Heart left ventricle (tissue), 13 donors: ENCODE measurements at regions not wholly inside any gene's neighbourhood (a gene's known extent, or its start where the extent isn't known, plus 50 kb on each side); places are given as distances from the start of the nearest gene placed in this dataset.

Experiments
- POLR2A ChIP-seq, 2 donors: fragments of 450-650 bp; IDR thresholded peaks; one replicate each; pipeline ENCODE4 v1.6.1; 2017; ENCODE audit warnings: antibody characterized with exemption in 2 of 2, mild to moderate bottlenecking in 2 of 2, moderate library complexity in 2 of 2
- TF ChIP-seq, protein P1 (sequence below), 12 donors: fragments of 200-600 bp; sonication (generic) in 4 of 12; IDR thresholded peaks; one replicate each; pipeline versions ENCODE4 v1.5.0 to v1.8.0; 2018 to 2022; ENCODE audit warnings: antibody characterized with exemption in 12 of 12, mild to moderate bottlenecking in 5 of 12
- donor health status: ischemic (EF 13 %, LVEDD 7.1; RV severe dilation, severe dysfunction).
- donor health status: DM: no; HTN: yes; CAD: no.
- donor health status: DM: no; HTN: no; CAD: no.
- donor health status: ischemic (EF 25% LVEDD 6.9; RV normal size, moderate dysfunction).
- donor health status: ischemic (EF 25% LVEDD 5.7; RV mildly dilated, moderate dysfunction).
- donor health status: ischemic (EF 35%, LVEDD 5.7; RV mildly dilated, moderate dysfunction).
- donor health status: nonischemic (EF 11% LVEDD 7.7; RV severe dilation, severe dysfunction).
- donor health status: DM: yes; HTN: yes; CAD: no.
- donor health status: PGD.
- donor health status: ischemic (EF 29% LVEDD 5.4; RV normal size, mild dysfunction).
- donor health status: nonischemic (EF 23%, LVEDD 6.1; RV moderate dilation, normal function).

DNA sequence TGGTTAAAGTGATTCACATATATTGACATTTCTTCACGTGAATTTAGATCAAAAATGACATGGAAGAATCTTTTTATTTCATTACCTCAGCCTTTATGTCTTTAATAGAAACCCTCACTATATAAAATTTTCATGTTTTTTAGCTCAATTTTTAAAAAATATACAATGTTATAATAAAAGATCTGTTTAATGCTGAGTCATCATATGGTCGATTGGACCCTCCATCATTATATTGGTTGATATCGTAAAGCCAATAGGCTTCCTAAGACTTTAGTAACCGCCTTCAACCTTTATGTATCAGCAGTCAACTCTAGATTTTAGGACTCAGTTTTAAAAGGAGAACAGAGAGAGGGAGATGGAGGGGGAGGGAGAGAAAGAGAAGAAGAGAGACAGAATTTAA, 162.3 kb upstream of the FERD3L start:
- TF ChIP-seq, protein P1, sequence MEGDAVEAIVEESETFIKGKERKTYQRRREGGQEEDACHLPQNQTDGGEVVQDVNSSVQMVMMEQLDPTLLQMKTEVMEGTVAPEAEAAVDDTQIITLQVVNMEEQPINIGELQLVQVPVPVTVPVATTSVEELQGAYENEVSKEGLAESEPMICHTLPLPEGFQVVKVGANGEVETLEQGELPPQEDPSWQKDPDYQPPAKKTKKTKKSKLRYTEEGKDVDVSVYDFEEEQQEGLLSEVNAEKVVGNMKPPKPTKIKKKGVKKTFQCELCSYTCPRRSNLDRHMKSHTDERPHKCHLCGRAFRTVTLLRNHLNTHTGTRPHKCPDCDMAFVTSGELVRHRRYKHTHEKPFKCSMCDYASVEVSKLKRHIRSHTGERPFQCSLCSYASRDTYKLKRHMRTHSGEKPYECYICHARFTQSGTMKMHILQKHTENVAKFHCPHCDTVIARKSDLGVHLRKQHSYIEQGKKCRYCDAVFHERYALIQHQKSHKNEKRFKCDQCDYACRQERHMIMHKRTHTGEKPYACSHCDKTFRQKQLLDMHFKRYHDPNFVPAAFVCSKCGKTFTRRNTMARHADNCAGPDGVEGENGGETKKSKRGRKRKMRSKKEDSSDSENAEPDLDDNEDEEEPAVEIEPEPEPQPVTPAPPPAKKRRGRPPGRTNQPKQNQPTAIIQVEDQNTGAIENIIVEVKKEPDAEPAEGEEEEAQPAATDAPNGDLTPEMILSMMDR (IDR thresholded peaks at IDR 0.05): no peak
- no peak for TF ChIP-seq POLR2A (IDR thresholded peaks at IDR 0.05)
